RWPE1 (cell line): ENCODE measurements at regions not wholly inside any gene's neighbourhood (a gene's known extent, or its start where the extent isn't known, plus 50 kb on each side); places are given as distances from the start of the nearest gene placed in this dataset.

Source experiments
- CTCF ChIA-PET: fragments of 350-600 bp; sonication (Branson Sonifier 250); formaldehyde crosslinking; extraction: SDS; loops from one replicate; lab custom pipeline; 2021; lab: Yijun Ruan, JAX
- POLR2A ChIA-PET: fragments of 400-600 bp; formaldehyde crosslinking; extraction: SDS; loops from one replicate; lab custom pipeline; 2020; ENCODE audit warnings: antibody characterized with exemption; ENCODE audit not compliant: low non-redundant PET; lab: Yijun Ruan, JAX
- DNase-seq: peaks from one replicate; pipeline ENCODE4 v3.0.0; 2012; ENCODE audit warnings: low spot score
- H3K27ac ChIP-seq: fragments of 450-650 bp; 2 replicates; pipeline ENCODE4 v1.5.1; 2017
- CTCF ChIP-seq: fragments of 450-650 bp; conservative IDR thresholded peaks from 2 replicates; pipeline ENCODE4 v1.5.1; 2017; ENCODE audit warnings: low read depth, mild to moderate bottlenecking

GRCh38 chr12:87117526-87117925 lies 861.3 kb upstream of the MGAT4C start:
- no peak for TF ChIP-seq CTCF
- ChIA-PET CTCF (interaction anchor here (0.6 kb wide), 1 partner anchor 8 kb away, joined by 4 read pairs; no protein-coding TSS in a partner anchor), POLR2A (no interaction called here)
- H3K27ac ChIP-seq: no peak overlapping the region
- no peak for DNase-seq

- no peak for TF ChIP-seq CTCF
- DNase-seq: no peak
- POLR2A ChIA-PET: no interaction called here
- no peak overlapping the region for H3K27ac ChIP-seq
- CTCF ChIA-PET: no interaction called here
These were observed 860.6 kb upstream of the MGAT4C start for GRCh38 chr12:87116780-87117179.

GRCh38 chr12:87112571-87113345 lies 856.6 kb upstream of the MGAT4C start:
- no peak for DNase-seq
- ChIA-PET CTCF (no interaction called here), POLR2A (no interaction called here)
- H3K27ac ChIP-seq: no peak overlapping the region
- no peak for TF ChIP-seq CTCF

GRCh38 chr12:87107766-87108165 lies 851.6 kb upstream of the MGAT4C start:
- ChIA-PET CTCF (no interaction called here), POLR2A (no interaction called here)
- TF ChIP-seq CTCF: no peak
- DNase-seq: no peak
- no peak overlapping the region for H3K27ac ChIP-seq

GRCh38 chr12:87107270-87107669 lies 851.1 kb upstream of the MGAT4C start:
- H3K27ac ChIP-seq: no peak overlapping the region
- POLR2A ChIA-PET: no interaction called here

GRCh38 chr12:87096082-87096585 lies 839.9 kb upstream of the MGAT4C start:
- no peak for DNase-seq
- POLR2A ChIA-PET: no interaction called here
- CTCF ChIA-PET: no interaction called here
- TF ChIP-seq CTCF: no peak
- H3K27ac ChIP-seq: no peak overlapping the region

More at GRCh38 chr12:87107270-87107669, 851.1 kb upstream of the MGAT4C start:
- CTCF ChIA-PET: no interaction called here
- no peak for DNase-seq
- TF ChIP-seq CTCF: no peak
